GM21515 (cell line): ENCODE measurements at regions not wholly inside any gene's neighbourhood (a gene's known extent, or its start where the extent isn't known, plus 50 kb on each side); places are given as distances from the start of the nearest gene placed in this dataset.
"Not testable (repeated sequence)": the region's sequence is repeated elsewhere in the genome, so short reads cannot be mapped to it uniquely, and the experiment has no call there.

Source experiments
- ATAC-seq: cut with Tn5 transposase; IDR thresholded peaks from one replicate; pipeline ENCODE4 v1.9.1; 2021; ENCODE audit not compliant: unreplicated experiment

GRCh38 chr10:61195211-61195610 is 251.2 kb upstream of the RHOBTB1 start:
- ATAC-seq = no peak

GRCh38 chr10:61192589-61192988 is 248.6 kb upstream of the RHOBTB1 start:
- ATAC-seq = not testable (repeated sequence)

- ATAC-seq = no peak
Measured at GRCh38 chr10:61192042-61192441, 248.1 kb upstream of the RHOBTB1 start.

DNA sequence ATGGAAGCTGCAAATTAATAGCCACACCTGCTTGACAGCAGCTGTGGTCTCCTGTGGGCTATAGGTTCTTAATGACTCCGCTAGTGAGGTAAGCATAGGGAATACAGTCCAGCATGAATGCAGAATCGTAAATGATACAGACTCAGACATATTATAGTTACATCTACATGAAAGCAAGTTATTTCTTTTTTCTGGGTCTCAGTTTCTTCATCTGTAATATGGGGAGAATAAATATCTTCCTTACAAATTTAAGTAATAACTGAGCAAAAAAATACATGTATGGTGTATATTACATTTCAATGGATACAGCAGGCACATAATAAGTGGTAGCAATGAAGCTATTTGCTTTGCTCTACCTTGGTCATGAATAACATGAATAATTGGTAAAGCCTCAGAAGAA is 245.9 kb upstream of the RHOBTB1 start:
- no peak for ATAC-seq

GRCh38 chr10:61188691-61189090 is 244.7 kb upstream of the RHOBTB1 start:
- no peak for ATAC-seq

DNA sequence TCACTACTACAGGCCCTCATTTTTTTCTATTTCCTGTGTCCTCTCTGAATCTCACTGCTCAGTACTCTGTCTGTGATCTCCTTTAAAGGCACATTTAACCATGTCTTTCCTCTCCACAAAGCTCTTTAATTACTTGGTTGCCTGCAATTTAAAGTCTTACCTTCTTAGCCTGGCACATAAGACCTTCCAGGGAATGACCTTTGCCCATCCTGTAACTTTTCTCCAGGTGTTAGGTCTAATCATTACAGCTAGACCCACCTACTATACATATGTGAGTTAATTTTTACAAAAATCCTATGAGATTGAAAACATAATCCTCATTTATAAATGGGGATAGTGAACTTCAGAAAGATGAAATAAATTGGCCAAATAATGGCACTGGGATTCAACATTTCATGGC is 244.1 kb upstream of the RHOBTB1 start:
- ATAC-seq = no peak

DNA sequence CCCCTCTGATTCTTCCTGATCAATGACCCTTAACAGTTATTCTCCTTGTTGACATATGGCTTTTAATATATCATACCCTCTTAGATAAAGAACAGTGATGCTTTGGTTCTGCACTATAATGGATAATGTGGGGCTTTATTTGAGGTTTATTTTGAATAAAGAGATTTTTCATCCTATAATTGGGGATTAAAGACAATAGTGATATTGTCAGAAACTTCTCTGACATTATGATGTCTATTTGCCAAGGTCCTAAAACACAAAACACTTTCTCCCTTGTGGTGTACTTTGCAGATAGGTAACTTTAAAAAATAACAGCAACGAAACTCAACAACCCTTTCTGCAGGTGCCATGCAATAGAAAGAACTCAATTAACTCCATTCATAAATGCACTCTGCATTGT is 243.6 kb upstream of the RHOBTB1 start:
- ATAC-seq = no peak

GRCh38 chr10:61186408-61186807 is 242.4 kb upstream of the RHOBTB1 start:
- ATAC-seq = no peak

DNA sequence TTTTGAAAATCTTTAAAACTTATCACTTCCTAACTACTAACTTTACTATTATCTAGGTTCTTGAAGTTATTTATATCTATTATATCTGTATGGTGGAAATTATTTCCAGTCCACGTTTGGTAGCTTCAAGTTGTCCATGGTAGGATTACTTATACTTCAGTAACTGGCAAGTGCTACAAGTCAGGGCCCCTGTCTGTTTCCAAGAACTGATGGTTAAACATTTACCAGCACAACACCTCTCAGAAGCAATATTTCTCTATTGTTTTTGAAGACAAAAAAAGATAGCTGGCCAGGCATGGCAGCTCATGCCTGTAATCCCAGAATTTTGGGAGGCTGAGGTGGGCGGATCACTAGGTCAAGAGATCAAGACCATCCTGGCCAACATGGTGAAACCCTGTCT is 240.4 kb upstream of the RHOBTB1 start:
- no peak for ATAC-seq

GRCh38 chr10:61183967-61184366 is 240.0 kb upstream of the RHOBTB1 start:
- no peak for ATAC-seq

GRCh38 chr10:61181832-61182231 is 237.8 kb upstream of the RHOBTB1 start:
- ATAC-seq = no peak

- ATAC-seq = no peak
Measured at GRCh38 chr10:61179771-61180170, 235.8 kb upstream of the RHOBTB1 start.

DNA sequence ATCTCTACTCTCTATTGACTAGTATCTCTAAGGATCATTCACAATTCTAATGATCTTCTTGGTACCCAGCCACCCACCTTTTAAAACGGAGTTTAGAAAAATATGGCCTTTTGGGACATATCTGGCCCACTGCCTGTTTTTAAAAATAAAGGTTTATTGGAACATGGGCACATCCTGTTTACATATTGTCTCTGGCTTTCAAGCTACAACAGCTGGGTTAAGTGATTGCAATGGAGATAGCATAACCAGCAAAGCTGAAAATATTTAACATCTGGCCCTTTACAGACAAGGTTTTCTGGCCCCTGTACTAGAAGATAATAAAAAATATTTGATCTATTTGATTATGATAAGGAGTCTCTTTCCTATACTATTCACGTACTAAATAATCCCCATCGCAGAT is 232.4 kb upstream of the RHOBTB1 start:
- ATAC-seq = no peak

- no peak for ATAC-seq
Measured at GRCh38 chr10:61175316-61175715, 231.3 kb upstream of the RHOBTB1 start.

DNA sequence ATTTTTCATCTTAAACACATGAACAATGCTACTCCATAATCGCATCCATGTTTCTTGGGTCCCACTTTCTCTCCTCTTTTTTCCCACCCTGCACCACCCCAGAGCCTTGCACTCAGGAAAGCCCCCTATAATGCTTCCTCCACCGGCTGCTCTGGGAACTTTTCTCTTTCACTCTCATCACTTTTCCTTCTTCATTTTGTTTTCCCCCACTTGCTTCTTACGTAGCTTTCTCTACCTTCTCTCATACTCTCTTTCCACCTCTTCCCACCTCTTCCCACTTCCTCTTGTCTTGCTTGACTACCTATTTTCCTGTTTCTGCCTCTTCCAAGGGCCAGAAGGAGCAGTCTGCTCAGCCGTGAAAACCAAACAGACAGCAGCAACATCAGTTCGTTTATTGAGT is 229.5 kb upstream of the RHOBTB1 start:
- no peak for ATAC-seq

DNA sequence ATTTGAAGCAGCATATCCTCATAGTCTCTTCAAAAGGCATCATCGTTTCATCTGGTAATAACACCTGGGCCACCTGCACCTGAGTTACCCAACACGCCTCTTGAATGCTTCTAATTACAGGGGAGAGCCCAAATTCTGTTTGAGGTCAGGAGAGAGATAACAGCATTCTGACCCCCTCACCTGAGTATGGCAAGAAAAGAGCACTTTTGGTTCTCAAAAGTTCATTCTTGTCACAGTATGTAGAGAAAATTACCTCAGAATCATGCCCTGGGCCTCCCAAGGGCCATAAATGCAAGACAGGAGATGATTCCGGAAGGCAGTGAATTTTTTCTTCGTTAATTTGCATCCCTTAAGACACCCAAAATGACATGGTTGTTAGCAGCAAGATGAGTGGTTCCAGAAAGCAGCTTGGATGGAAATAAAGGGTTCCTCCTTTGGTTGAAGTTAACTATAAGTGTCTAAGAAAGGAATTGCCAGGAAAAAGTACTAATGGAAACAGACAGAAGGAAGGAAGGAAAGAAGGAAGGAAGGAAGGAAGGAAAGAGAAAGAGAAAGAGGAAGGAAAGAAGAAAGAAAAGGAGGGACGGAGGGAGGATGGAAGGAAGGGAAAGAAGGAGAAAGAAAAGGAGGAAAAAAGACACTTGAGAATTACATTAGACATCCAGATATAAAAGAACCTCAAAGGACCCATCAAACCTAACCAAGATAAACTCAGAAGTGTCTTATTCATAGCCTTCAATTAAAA is 228.4 kb upstream of the RHOBTB1 start:
- ATAC-seq = peak; percentile 87

GRCh38 chr10:61170594-61170993 is 226.6 kb upstream of the RHOBTB1 start:
- ATAC-seq = no peak

DNA sequence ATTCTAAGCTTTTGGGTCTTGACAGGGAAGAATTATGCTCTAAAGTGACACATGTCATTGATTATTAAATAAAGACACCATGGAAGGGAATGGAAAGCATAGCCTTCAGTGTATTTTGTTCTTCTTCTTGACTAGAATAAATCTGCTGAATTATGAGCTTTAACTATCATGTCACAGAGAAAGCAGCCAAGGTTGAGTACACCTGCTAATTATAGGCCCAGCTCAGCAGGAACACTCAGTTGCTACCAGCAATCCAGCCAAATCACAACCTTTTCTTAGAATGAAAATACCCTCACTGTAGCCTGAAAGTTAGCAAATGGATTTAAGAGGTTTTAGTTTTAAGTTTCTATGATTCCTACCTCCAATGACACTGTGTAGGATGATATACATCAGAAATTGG is 225.3 kb upstream of the RHOBTB1 start:
- no peak for ATAC-seq

DNA sequence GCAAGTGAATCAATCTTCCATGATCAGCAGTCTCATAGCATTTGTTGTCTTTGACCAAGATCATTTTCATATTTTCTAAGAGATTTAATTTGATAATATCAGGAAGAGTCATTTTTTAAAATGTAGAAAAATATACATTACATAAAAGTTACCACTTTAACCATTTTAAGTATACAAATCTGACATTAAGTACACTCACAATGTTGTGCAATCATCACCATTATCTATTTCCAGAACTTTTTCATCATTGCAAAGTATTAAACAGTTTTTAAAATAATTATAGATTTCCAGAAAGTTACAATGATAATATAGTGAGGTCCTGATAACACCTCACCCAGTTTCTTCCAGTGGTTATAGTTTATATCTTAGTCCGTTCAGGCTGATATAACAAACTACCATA is 222.5 kb upstream of the RHOBTB1 start:
- ATAC-seq = no peak

- no peak for ATAC-seq
Measured at GRCh38 chr10:61166065-61166464, 222.1 kb upstream of the RHOBTB1 start.

GRCh38 chr10:61164458-61165160 is 220.6 kb upstream of the RHOBTB1 start:
- ATAC-seq = no peak

GRCh38 chr10:61163403-61163802 is 219.4 kb upstream of the RHOBTB1 start:
- no peak for ATAC-seq

DNA sequence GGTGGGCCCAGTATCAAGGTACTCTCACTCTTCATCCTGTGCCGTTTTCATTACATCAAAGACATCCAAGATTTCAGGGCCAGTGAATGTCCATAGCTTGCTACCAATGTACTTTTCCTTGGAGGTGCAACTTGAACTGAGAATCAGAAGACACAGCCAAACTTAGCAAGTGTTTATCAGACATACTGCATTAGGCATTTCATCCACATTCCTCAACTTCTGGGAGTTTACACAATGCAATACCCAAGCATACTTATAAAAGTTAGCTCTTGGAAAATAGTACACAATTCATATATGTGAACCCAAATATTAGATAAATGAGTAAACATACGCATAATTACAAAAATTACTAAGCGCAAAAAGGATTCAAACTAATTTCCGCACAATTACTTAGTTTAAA is 216.3 kb upstream of the RHOBTB1 start:
- ATAC-seq = no peak
